Gastrocnemius medialis (tissue), 4 donors: ENCODE measurements at regions not wholly inside any gene's neighbourhood (a gene's known extent, or its start where the extent isn't known, plus 50 kb on each side); places are given as distances from the start of the nearest gene placed in this dataset.

ENCODE experiments used
- ATAC-seq, 2 donors: fragments of 150-250 bp; one replicate each; pipeline ENCODE4 v1.9.1; 2016
- DNase-seq, 2 donors: peaks; one replicate each; pipeline ENCODE4 v3.0.0-alpha.2; 2019
- H3K27ac ChIP-seq, 4 donors: fragments of 200-600 bp; sonication (generic); 1 replicate in 1 of 4; 2 replicates in 3 of 4; pipeline ENCODE4 v1.5.1; 2016 to 2018; ENCODE audit warnings: mild to moderate bottlenecking in 2 of 4, moderate library complexity in 1 of 4
- H3K27me3 ChIP-seq, 3 donors: fragments of 200-600 bp; sonication (generic) in 2 of 3; 1 replicate in 1 of 3; 2 replicates in 2 of 3; pipeline versions ENCODE4 v1.5.1 to v1.6.0; 2016 to 2019; ENCODE audit warnings: mild to moderate bottlenecking in 1 of 3, moderate library complexity in 1 of 3
- H3K36me3 ChIP-seq, 2 donors: fragments of 200-600 bp; sonication (generic) in 1 of 2; one replicate each; pipeline ENCODE4 v1.5.1; 2017 to 2018
- H3K4me1 ChIP-seq, 2 donors: fragments of 200-600 bp; sonication (generic) in 1 of 2; one replicate each; pipeline ENCODE4 v1.5.1; 2016 to 2017; ENCODE audit warnings: mild to moderate bottlenecking in 2 of 2
- H3K4me3 ChIP-seq, 4 donors: fragments of 200-600 bp; sonication (generic) in 3 of 4; 1 replicate in 1 of 4; 2 replicates in 3 of 4; pipeline ENCODE4 v1.5.1; 2016 to 2019; ENCODE audit warnings: mild to moderate bottlenecking in 2 of 4
- H3K9me3 ChIP-seq, 3 donors: fragments of 200-600 bp; sonication (generic) in 2 of 3; 1 replicate in 1 of 3; 2 replicates in 2 of 3; pipeline ENCODE4 v1.5.1; 2016 to 2019
- CTCF ChIP-seq, 5 experiments: fragments of 450-650 bp in 3 of 5; fragments of 200-600 bp in 2 of 5; sonication (generic) in 2 of 5; IDR thresholded peaks in 4 of 5; conservative IDR thresholded peaks in 1 of 5; 1 replicate in 4 of 5; 2 replicates in 1 of 5; pipeline ENCODE4 v1.5.1; 2016 to 2019; ENCODE audit warnings: antibody characterized with exemption in 5 of 5, mild to moderate bottlenecking in 3 of 5, moderate library complexity in 3 of 5
- POLR2A ChIP-seq, 2 donors: fragments of 450-650 bp; IDR thresholded peaks; one replicate each; pipeline ENCODE4 v1.6.1; 2017; ENCODE audit warnings: antibody characterized with exemption in 2 of 2, mild to moderate bottlenecking in 2 of 2, moderate library complexity in 2 of 2
- in situ Hi-C, 4 donors: fragments of 200-750 bp; cut with MboI; loops; one replicate each; pipeline versions ENCODE4 v1.15.0 to v1.8.0; 2017; ENCODE audit warnings: low sequenced_read_pairs in 4 of 4
- intact Hi-C: fragments of 100-400 bp; cut with DNase I; formaldehyde crosslinking; loops from one replicate; pipeline ENCODE4 v1.15.1; 2023; ENCODE audit warnings: low total_unique reads

- in situ Hi-C loops: no loop called here
- H3K27ac ChIP-seq: peak overlapping the region in 1 of 4 donors; percentile 7
- TF ChIP-seq CTCF (IDR thresholded peaks at IDR 0.05 in 4 of 5, conservative IDR thresholded peaks at IDR 0.05 in 1 of 5) (no peak), POLR2A (IDR thresholded peaks at IDR 0.05) (no peak)
- no peaks in the 10 kb centered on the region for H3K36me3 ChIP-seq
- H3K4me1 ChIP-seq: no peaks in the 10 kb centered on the region
- intact Hi-C loops: no loop called here
- H3K9me3 ChIP-seq: no peaks in the 10 kb centered on the region
- no peaks in the 10 kb centered on the region for H3K27me3 ChIP-seq
- peak in 1 of 2 donors; percentile 27 for ATAC-seq
- H3K4me3 ChIP-seq: no peak overlapping the region
- no peak for DNase-seq
These were observed 74.4 kb upstream of the ASB18 start for GRCh38 chr2:236338495-236339184.

- no peaks in the 10 kb centered on the region for H3K27me3 ChIP-seq
- H3K4me3 ChIP-seq: no peak overlapping the region
- TF ChIP-seq CTCF (IDR thresholded peaks at IDR 0.05 in 4 of 5, conservative IDR thresholded peaks at IDR 0.05 in 1 of 5) (no peak), POLR2A (IDR thresholded peaks at IDR 0.05) (no peak)
- ATAC-seq: no peak
- H3K9me3 ChIP-seq: no peaks in the 10 kb centered on the region
- H3K4me1 ChIP-seq: no peaks in the 10 kb centered on the region
- intact Hi-C loops (no loop called here), in situ Hi-C loops (loop anchor here in 2 of 4 donors (10.0 kb wide), 1 partner anchor 735 kb away; no protein-coding TSS in a partner anchor)
- no peak overlapping the region for H3K27ac ChIP-seq
- H3K36me3 ChIP-seq: no peaks in the 10 kb centered on the region
- no peak for DNase-seq
These were observed 76.0 kb upstream of the ASB18 start for GRCh38 chr2:236340251-236340650.

GRCh38 chr2:236341067-236341466, 76.9 kb upstream of the ASB18 start:
- no peak for DNase-seq
- Histone ChIP-seq H3K36me3 (no peaks in the 10 kb centered on the region), H3K4me1 (no peaks in the 10 kb centered on the region), H3K27me3 (no peaks in the 10 kb centered on the region), H3K4me3 (no peak overlapping the region), H3K9me3 (no peaks in the 10 kb centered on the region), H3K27ac (no peak overlapping the region)
- in situ Hi-C loops (loop anchor here in 2 of 4 donors (10.0 kb wide), 1 partner anchor 734 kb away; no protein-coding TSS in a partner anchor), intact Hi-C loops (no loop called here)
- TF ChIP-seq POLR2A (IDR thresholded peaks at IDR 0.05) (no peak), CTCF (IDR thresholded peaks at IDR 0.05 in 4 of 5, conservative IDR thresholded peaks at IDR 0.05 in 1 of 5) (no peak)
- ATAC-seq: no peak

GRCh38 chr2:236341721-236342120, 77.5 kb upstream of the ASB18 start:
- no peaks in the 10 kb centered on the region for H3K36me3 ChIP-seq
- H3K9me3 ChIP-seq: no peaks in the 10 kb centered on the region
- ATAC-seq (no peak), DNase-seq (no peak)
- H3K27ac ChIP-seq: no peak overlapping the region
- intact Hi-C loops (no loop called here), in situ Hi-C loops (loop anchor here in 2 of 4 donors (10.0 kb wide), 1 partner anchor 733 kb away; no protein-coding TSS in a partner anchor)
- no peak for TF ChIP-seq CTCF (IDR thresholded peaks at IDR 0.05 in 4 of 5, conservative IDR thresholded peaks at IDR 0.05 in 1 of 5)
- TF ChIP-seq POLR2A (IDR thresholded peaks at IDR 0.05): no peak
- H3K4me1 ChIP-seq: no peaks in the 10 kb centered on the region
- H3K27me3 ChIP-seq: no peaks in the 10 kb centered on the region
- no peak overlapping the region for H3K4me3 ChIP-seq
